K562 (cell line): ENCODE measurements at regions not wholly inside any gene's neighbourhood (a gene's known extent, or its start where the extent isn't known, plus 50 kb on each side); places are given as distances from the start of the nearest gene placed in this dataset.

ENCODE experiments used
- LARP7 ChIP-seq: fragments of 450-650 bp; IDR thresholded peaks from 2 replicates; pipeline ENCODE4 v1.6.1; 2016
- ZNF280A ChIP-seq: fragments of 450-650 bp; IDR thresholded peaks from 2 replicates; pipeline ENCODE4 v1.6.1; 2018; ENCODE audit warnings: mild to moderate bottlenecking, low read depth; ENCODE audit not compliant: partially characterized antibody
- ZNF76 ChIP-seq: fragments of 250-450 bp; sonication (Bioruptor Pico); IDR thresholded peaks from 2 replicates; pipeline ENCODE4 v1.4.0; 2020; ENCODE audit warnings: mild to moderate bottlenecking, moderate library complexity, borderline replicate concordance
- TF ChIP-seq, protein P1 (sequence below), 3 experiments: IDR thresholded peaks in 2 of 3; conservative IDR thresholded peaks in 1 of 3; 2 replicates each; pipeline ENCODE4 v1.5.1; 2011 to 2012; ENCODE audit warnings: low read length in 3 of 3, mild to moderate bottlenecking in 3 of 3, control low read depth in 2 of 3, improper control_type of control experiment in 1 of 3, inconsistent platforms in 1 of 3, low read depth in 1 of 3, mixed read lengths in 1 of 3, moderate library complexity in 1 of 3; ENCODE audit not compliant: insufficient read depth in 2 of 3

GRCh38 chr15:59933607-59934006 is 70.5 kb upstream of the FOXB1 start:
- TF ChIP-seq, protein P1, sequence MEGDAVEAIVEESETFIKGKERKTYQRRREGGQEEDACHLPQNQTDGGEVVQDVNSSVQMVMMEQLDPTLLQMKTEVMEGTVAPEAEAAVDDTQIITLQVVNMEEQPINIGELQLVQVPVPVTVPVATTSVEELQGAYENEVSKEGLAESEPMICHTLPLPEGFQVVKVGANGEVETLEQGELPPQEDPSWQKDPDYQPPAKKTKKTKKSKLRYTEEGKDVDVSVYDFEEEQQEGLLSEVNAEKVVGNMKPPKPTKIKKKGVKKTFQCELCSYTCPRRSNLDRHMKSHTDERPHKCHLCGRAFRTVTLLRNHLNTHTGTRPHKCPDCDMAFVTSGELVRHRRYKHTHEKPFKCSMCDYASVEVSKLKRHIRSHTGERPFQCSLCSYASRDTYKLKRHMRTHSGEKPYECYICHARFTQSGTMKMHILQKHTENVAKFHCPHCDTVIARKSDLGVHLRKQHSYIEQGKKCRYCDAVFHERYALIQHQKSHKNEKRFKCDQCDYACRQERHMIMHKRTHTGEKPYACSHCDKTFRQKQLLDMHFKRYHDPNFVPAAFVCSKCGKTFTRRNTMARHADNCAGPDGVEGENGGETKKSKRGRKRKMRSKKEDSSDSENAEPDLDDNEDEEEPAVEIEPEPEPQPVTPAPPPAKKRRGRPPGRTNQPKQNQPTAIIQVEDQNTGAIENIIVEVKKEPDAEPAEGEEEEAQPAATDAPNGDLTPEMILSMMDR (IDR thresholded peaks at IDR 0.05 in 2 of 3, conservative IDR thresholded peaks at IDR 0.05 in 1 of 3; ENCODE audit: insufficient read depth in 2 of 3, low read depth in 1 of 3, low read length in 3 of 3): no peak
- TF ChIP-seq ZNF280A (no peak), ZNF76 (CRISPR knock-in tag) (no peak), LARP7 (no peak)
